AG10803 (cell line): ENCODE measurements at regions not wholly inside any gene's neighbourhood (a gene's known extent, or its start where the extent isn't known, plus 50 kb on each side); places are given as distances from the start of the nearest gene placed in this dataset.

Experiments used
- DNase-seq: peaks from one replicate; pipeline ENCODE4 v3.0.0; 2010; ENCODE audit warnings: low read depth
- H3K4me3 ChIP-seq: 2 replicates; pipeline ENCODE4 v1.5.1; 2011; ENCODE audit warnings: mild to moderate bottlenecking, low read length, control low read depth
- CTCF ChIP-seq: conservative IDR thresholded peaks from 2 replicates; pipeline ENCODE4 v1.5.1; 2011; ENCODE audit warnings: mild to moderate bottlenecking, low read length, control low read depth, inconsistent platforms

- H3K4me3 ChIP-seq: no peak overlapping the region
- DNase-seq: no peak
- no peak for TF ChIP-seq CTCF
Observed at GRCh38 chr13:57857945-57858344, 226.4 kb downstream of the PCDH17 start.

GRCh38 chr13:57858376-57858775, 226.8 kb downstream of the PCDH17 start:
- no peak for TF ChIP-seq CTCF
- no peak overlapping the region for H3K4me3 ChIP-seq
- no peak for DNase-seq

- no peak for TF ChIP-seq CTCF
- no peak for DNase-seq
- no peak overlapping the region for H3K4me3 ChIP-seq
Observed at GRCh38 chr13:57862879-57863278, 231.3 kb downstream of the PCDH17 start.

GRCh38 chr13:57865600-57866294, 234.2 kb downstream of the PCDH17 start:
- no peak overlapping the region for H3K4me3 ChIP-seq
- DNase-seq: no peak
- no peak for TF ChIP-seq CTCF

GRCh38 chr13:57874530-57874929, 243.0 kb downstream of the PCDH17 start:
- TF ChIP-seq CTCF: no peak
- no peak for DNase-seq
- no peak overlapping the region for H3K4me3 ChIP-seq

- no peak overlapping the region for H3K4me3 ChIP-seq
- DNase-seq: no peak
- TF ChIP-seq CTCF: no peak
Observed at GRCh38 chr13:57877601-57878000, 246.1 kb downstream of the PCDH17 start.

GRCh38 chr13:57878291-57878690, 246.7 kb downstream of the PCDH17 start:
- DNase-seq: no peak
- TF ChIP-seq CTCF: no peak
- no peak overlapping the region for H3K4me3 ChIP-seq
